NCI-H128 (cell line): ENCODE measurements at regions not wholly inside any gene's neighbourhood (a gene's known extent, or its start where the extent isn't known, plus 50 kb on each side); places are given as distances from the start of the nearest gene placed in this dataset.

Experiments
- DNase-seq: peaks from one replicate; lab custom pipeline; 2025; ENCODE audit not compliant: unreplicated experiment; lab: John Stamatoyannopoulos, UW

GRCh38 chr9:86460216-86461002 lies 106.2 kb upstream of the TUT7 start:
- no peak for DNase-seq

- DNase-seq, result no peak
Measured at GRCh38 chr9:86459599-86460155, 105.5 kb upstream of the TUT7 start.

GRCh38 chr9:86459191-86459590 lies 105.0 kb upstream of the TUT7 start:
- no peak for DNase-seq

GRCh38 chr9:86458191-86458855 lies 104.1 kb upstream of the TUT7 start:
- no peak for DNase-seq

GRCh38 chr9:86456416-86456815 lies 102.2 kb upstream of the TUT7 start:
- DNase-seq, result no peak

GRCh38 chr9:86454701-86455615 lies 100.7 kb upstream of the TUT7 start:
- DNase-seq, result no peak

- no peak for DNase-seq
Measured at GRCh38 chr9:86452201-86452828, 98.1 kb upstream of the TUT7 start.

- no peak for DNase-seq
Measured at GRCh38 chr9:86449246-86449645, 95.0 kb upstream of the TUT7 start.

- no peak for DNase-seq
Measured at GRCh38 chr9:86445671-86446070, 91.5 kb upstream of the TUT7 start.

GRCh38 chr9:86443992-86444391 lies 89.8 kb upstream of the TUT7 start:
- no peak for DNase-seq

GRCh38 chr9:86434039-86434726 lies 80.0 kb upstream of the TUT7 start:
- no peak for DNase-seq

GRCh38 chr9:86424251-86424891 lies 70.2 kb upstream of the TUT7 start:
- DNase-seq, result no peak

- no peak for DNase-seq
Measured at GRCh38 chr9:86413971-86414880, 60.0 kb upstream of the TUT7 start.

- no peak for DNase-seq
Measured at GRCh38 chr9:86410281-86410680, 56.1 kb upstream of the TUT7 start.

- DNase-seq, result no peak
Measured at GRCh38 chr9:86408121-86408520, 53.9 kb upstream of the TUT7 start.

GRCh38 chr9:86407022-86407421 lies 52.8 kb upstream of the TUT7 start:
- no peak for DNase-seq

GRCh38 chr9:86406366-86406765 lies 52.2 kb upstream of the TUT7 start:
- DNase-seq, result no peak

- no peak for DNase-seq
Measured at GRCh38 chr9:86405926-86406325, 51.7 kb upstream of the TUT7 start.

GRCh38 chr9:86405086-86405491 lies 50.9 kb upstream of the TUT7 start:
- DNase-seq, result no peak
